Calu3 (cell line): ENCODE measurements at regions not wholly inside any gene's neighbourhood (a gene's known extent, or its start where the extent isn't known, plus 50 kb on each side); places are given as distances from the start of the nearest gene placed in this dataset.
A peak's percentile ranks its signal among the peaks of the same experiment; 100 is the strongest.

ENCODE experiments used
- BruUV-seq: library from RNA; stranded (reverse); fragments of 400-500 nt; replicated peaks from 2 replicates; lab custom pipeline; 2021; lab: Mats Ljungman, UMichigan
- CTCF ChIA-PET: fragments of 300-600 bp; sonication (Branson Sonifier 250); formaldehyde crosslinking; loops from one replicate; lab custom pipeline; 2022; ENCODE audit warnings: antibody characterized with exemption; lab: Charles Lee
- DNase-seq: peaks from one replicate; pipeline ENCODE4 v3.0.0; 2022
- H3K27ac Mint-ChIP-seq: one replicate; pipeline ENCODE4 v1.8.0; 2022; ENCODE audit warnings: mixed read lengths; ENCODE audit not compliant: unreplicated experiment
- H3K27me3 Mint-ChIP-seq: one replicate; pipeline ENCODE4 v1.8.0; 2022; ENCODE audit warnings: mixed read lengths; ENCODE audit not compliant: unreplicated experiment
- H3K36me3 Mint-ChIP-seq: one replicate; pipeline ENCODE4 v1.8.0; 2022; ENCODE audit warnings: mild to moderate bottlenecking, moderate library complexity, mixed read lengths; ENCODE audit not compliant: insufficient read depth, unreplicated experiment
- H3K4me1 Mint-ChIP-seq: one replicate; pipeline ENCODE4 v1.8.0; 2022; ENCODE audit warnings: mild to moderate bottlenecking, low read depth, mixed read lengths; ENCODE audit not compliant: unreplicated experiment
- H3K4me3 Mint-ChIP-seq: one replicate; pipeline ENCODE4 v1.8.0; 2022; ENCODE audit warnings: mild to moderate bottlenecking, low read depth, moderate library complexity, mixed read lengths; ENCODE audit not compliant: unreplicated experiment
- H3K9me3 Mint-ChIP-seq: one replicate; pipeline ENCODE4 v1.8.0; 2022; ENCODE audit warnings: low read depth, mixed read lengths; ENCODE audit not compliant: unreplicated experiment
- intact Hi-C: fragments of 100-400 bp; cut with micrococcal nuclease; formaldehyde crosslinking; loops from one replicate; pipeline ENCODE4 v1.10.0; 2022; ENCODE audit not compliant: unreplicated experiment
- TF ChIP-seq, protein P1 (sequence below): fragments of 200-600 bp; IDR thresholded peaks from one replicate; pipeline ENCODE4 v1.8.0; 2022; ENCODE audit warnings: antibody characterized with exemption; ENCODE audit not compliant: unreplicated experiment

GRCh38 chr7:41567031-41567730 lies 135.7 kb downstream of the INHBA start:
- Mint-ChIP-seq H3K9me3 (peaks cover 5% of the 10 kb centered on the region), H3K4me3 (no peak overlapping the region), H3K27me3 (no peaks in the 10 kb centered on the region), H3K36me3 (peaks cover 5% of the 10 kb centered on the region), H3K27ac (no peak overlapping the region), H3K4me1 (peaks cover 13% of the 10 kb centered on the region)
- CTCF ChIA-PET, result interaction anchor here (0.9 kb wide), 1 partner anchor 144 kb away, joined by 3 read pairs; no protein-coding TSS in a partner anchor
- intact Hi-C loops, result no loop called here
- no peak for DNase-seq
- TF ChIP-seq, protein P1, sequence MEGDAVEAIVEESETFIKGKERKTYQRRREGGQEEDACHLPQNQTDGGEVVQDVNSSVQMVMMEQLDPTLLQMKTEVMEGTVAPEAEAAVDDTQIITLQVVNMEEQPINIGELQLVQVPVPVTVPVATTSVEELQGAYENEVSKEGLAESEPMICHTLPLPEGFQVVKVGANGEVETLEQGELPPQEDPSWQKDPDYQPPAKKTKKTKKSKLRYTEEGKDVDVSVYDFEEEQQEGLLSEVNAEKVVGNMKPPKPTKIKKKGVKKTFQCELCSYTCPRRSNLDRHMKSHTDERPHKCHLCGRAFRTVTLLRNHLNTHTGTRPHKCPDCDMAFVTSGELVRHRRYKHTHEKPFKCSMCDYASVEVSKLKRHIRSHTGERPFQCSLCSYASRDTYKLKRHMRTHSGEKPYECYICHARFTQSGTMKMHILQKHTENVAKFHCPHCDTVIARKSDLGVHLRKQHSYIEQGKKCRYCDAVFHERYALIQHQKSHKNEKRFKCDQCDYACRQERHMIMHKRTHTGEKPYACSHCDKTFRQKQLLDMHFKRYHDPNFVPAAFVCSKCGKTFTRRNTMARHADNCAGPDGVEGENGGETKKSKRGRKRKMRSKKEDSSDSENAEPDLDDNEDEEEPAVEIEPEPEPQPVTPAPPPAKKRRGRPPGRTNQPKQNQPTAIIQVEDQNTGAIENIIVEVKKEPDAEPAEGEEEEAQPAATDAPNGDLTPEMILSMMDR, result no peak
- BruUV-seq, result no TSS peak

DNA sequence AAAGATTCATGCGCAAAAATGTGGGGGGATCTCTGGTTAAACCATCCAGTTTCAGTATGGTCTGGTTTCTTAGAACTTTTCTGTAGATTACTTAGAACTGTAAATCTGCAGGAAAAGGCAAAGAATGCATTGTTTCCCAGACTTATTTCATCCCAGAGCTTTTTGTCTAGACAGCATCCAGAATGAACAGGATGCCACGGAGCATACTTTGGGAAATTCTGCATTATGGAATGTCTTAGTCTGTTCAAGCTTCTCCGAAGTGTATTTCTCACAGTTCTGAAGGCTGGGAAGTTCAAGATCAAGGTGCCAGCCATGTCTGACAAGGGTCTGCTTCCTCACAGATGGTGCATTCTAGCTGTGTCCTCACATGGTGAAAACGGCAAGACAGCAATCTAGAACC lies 136.3 kb downstream of the INHBA start:
- Mint-ChIP-seq H3K4me1 (peaks cover 10% of the 10 kb centered on the region), H3K27ac (no peak overlapping the region), H3K4me3 (no peak overlapping the region), H3K9me3 (peaks cover 5% of the 10 kb centered on the region), H3K36me3 (peaks cover 5% of the 10 kb centered on the region), H3K27me3 (no peaks in the 10 kb centered on the region)
- BruUV-seq, result no TSS peak
- no peak for DNase-seq
- TF ChIP-seq, protein P1, result no peak
- CTCF ChIA-PET, result interaction anchor here (0.9 kb wide), 1 partner anchor 145 kb away, joined by 3 read pairs; no protein-coding TSS in a partner anchor
- intact Hi-C loops, result no loop called here

GRCh38 chr7:41565655-41566054 lies 137.2 kb downstream of the INHBA start:
- Mint-ChIP-seq H3K9me3 (peaks cover 5% of the 10 kb centered on the region), H3K36me3 (peaks cover 5% of the 10 kb centered on the region), H3K4me1 (peaks cover 1% of the 10 kb centered on the region), H3K4me3 (no peak overlapping the region), H3K27me3 (no peaks in the 10 kb centered on the region), H3K27ac (no peak overlapping the region)
- TF ChIP-seq, protein P1, result no peak
- DNase-seq, result no peak
- intact Hi-C loops, result no loop called here
- CTCF ChIA-PET, result no interaction called here
- BruUV-seq, result no TSS peak

- H3K27ac Mint-ChIP-seq, result no peak overlapping the region
- intact Hi-C loops, result loop anchor here (5.0 kb wide), 1 partner anchor 48 kb away; no protein-coding TSS in a partner anchor
- no TSS peak for BruUV-seq
- peaks cover 7% of the 10 kb centered on the region for H3K4me1 Mint-ChIP-seq
- TF ChIP-seq, protein P1, result no peak
- H3K36me3 Mint-ChIP-seq, result peaks cover 5% of the 10 kb centered on the region
- peak; percentile 24 for DNase-seq
- no peak overlapping the region for H3K4me3 Mint-ChIP-seq
- CTCF ChIA-PET, result interaction anchor here (0.7 kb wide), 1 partner anchor 14 kb away, joined by 3 read pairs; no protein-coding TSS in a partner anchor
- H3K27me3 Mint-ChIP-seq, result no peaks in the 10 kb centered on the region
- peaks cover 9% of the 10 kb centered on the region for H3K9me3 Mint-ChIP-seq
These were observed 143.5 kb downstream of the INHBA start for GRCh38 chr7:41559426-41559825.
